A673 (cell line): ENCODE measurements at regions not wholly inside any gene's neighbourhood (a gene's known extent, or its start where the extent isn't known, plus 50 kb on each side); places are given as distances from the start of the nearest gene placed in this dataset.

ENCODE experiments used
- EZH2 ChIP-seq: fragments of 200-600 bp; sonication (generic); IDR thresholded peaks from 2 replicates; pipeline ENCODE4 v1.6.1; 2017; ENCODE audit warnings: borderline replicate concordance, low read depth, mild to moderate bottlenecking, mixed read lengths, antibody characterized with exemption, low read length; ENCODE audit not compliant: poor library complexity, severe bottlenecking
- TF ChIP-seq, protein P1 (sequence below): fragments of 300-800, 200-600 bp; sonication (generic); conservative IDR thresholded peaks from 2 replicates; pipeline ENCODE4 v1.5.1; 2017; ENCODE audit warnings: low read depth, mild to moderate bottlenecking, antibody characterized with exemption, low read length, moderate library complexity, mixed read lengths

- TF ChIP-seq, protein P1, sequence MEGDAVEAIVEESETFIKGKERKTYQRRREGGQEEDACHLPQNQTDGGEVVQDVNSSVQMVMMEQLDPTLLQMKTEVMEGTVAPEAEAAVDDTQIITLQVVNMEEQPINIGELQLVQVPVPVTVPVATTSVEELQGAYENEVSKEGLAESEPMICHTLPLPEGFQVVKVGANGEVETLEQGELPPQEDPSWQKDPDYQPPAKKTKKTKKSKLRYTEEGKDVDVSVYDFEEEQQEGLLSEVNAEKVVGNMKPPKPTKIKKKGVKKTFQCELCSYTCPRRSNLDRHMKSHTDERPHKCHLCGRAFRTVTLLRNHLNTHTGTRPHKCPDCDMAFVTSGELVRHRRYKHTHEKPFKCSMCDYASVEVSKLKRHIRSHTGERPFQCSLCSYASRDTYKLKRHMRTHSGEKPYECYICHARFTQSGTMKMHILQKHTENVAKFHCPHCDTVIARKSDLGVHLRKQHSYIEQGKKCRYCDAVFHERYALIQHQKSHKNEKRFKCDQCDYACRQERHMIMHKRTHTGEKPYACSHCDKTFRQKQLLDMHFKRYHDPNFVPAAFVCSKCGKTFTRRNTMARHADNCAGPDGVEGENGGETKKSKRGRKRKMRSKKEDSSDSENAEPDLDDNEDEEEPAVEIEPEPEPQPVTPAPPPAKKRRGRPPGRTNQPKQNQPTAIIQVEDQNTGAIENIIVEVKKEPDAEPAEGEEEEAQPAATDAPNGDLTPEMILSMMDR, result no peak
- TF ChIP-seq EZH2, result no peak
These were observed 271.0 kb downstream of the AACS start for GRCh38 chr12:125336246-125336645.
